ENCODE measurements at regions not wholly inside any gene's neighbourhood (a gene's known extent, or its start where the extent isn't known, plus 50 kb on each side); places are given as distances from the start of the nearest gene placed in this dataset.

DNA sequence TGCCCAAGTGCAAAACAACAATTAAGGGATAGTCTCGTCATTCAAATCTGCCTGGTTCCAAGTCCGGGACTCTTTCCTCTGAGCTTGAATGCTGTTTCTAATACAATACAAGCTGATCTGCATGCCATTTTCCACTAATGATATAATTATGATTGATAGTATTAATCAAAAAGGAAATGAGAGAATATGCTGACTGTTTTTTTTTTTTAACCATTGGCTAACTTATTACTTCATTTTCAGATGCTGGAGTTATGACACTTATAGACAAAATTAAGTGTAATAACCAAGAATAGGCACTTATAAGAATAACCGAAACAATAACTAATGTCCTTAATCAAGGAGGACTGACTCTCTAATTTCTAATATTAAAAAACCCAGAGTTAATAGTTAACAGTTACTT lies 343.6 kb downstream of the LPIN1 start:
- DNase-seq, result no peak

DNA sequence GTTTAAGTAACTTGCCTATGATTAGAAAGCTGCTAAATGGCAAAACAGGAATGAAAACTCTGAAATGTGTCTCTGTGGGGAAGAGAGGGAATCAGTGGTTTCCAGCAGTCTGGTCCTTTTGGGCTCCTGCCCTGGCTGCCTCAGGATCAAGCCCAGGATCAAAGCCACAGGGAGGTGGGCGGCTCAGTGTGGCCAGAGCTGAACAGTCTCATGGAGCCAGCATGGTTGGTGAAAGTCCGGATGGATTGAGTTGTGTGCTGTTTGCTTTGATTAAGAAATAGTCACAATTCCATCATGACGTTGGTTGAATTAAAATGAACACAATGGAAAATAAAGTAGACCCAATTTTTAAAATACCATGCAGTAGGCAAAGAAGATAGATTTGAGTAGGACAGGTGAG lies 344.2 kb downstream of the LPIN1 start:
- no peak for DNase-seq

DNA sequence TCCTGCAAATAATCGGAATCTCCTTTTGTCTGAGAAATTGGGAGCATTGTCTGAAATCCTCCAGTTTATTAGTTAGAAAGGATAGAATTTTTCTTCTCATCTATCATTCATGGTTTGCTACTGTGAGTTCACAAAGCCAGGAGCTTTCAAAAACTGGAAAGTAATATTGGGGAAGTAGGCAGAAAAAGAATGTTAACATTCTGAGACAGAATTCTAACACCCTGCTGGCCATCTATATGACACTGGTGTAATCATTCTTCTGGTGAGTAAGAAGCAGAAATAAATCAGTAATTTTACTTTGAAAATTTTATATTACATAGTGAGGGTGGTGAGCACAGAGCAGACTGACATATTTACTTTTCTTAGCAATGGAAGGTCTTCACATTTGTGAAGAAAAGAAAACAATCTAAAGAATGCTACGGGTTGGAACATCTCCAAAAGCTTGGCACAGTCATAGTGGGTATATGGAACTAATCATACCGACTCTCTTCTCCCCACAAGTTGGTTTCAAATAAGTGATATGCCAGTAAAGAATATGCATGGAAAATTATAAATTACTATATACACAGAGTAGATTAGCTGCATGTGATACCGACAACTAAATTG lies 344.9 kb downstream of the LPIN1 start:
- no peak for DNase-seq

DNA sequence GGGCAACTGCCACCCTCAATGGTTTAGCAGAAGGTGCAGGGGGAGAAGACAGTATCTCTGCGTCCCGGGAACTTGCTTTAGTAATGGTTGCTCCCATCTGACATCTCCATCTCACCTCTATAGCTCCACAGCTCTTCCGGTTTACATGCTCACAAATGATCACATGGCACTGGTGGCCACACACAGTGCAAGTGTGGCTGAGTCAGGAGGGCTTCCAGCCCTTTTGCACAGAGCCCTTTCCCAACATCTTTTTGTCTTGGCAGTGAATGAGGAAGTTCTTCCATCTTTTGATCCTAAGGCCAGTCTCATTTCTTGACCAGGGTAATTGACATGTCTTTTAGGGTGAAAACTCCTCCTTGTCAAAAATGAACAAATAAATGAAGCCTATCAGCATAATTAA lies 347.7 kb downstream of the LPIN1 start:
- DNase-seq, result no peak

GRCh38 chr2:12096051-12096787 lies 349.8 kb downstream of the LPIN1 start:
- DNase-seq, result no peak

- DNase-seq, result no peak
Measured at GRCh38 chr2:12096788-12097449, 350.5 kb downstream of the LPIN1 start.

GRCh38 chr2:12097859-12098258 lies 351.4 kb downstream of the LPIN1 start:
- no peak for DNase-seq

DNA sequence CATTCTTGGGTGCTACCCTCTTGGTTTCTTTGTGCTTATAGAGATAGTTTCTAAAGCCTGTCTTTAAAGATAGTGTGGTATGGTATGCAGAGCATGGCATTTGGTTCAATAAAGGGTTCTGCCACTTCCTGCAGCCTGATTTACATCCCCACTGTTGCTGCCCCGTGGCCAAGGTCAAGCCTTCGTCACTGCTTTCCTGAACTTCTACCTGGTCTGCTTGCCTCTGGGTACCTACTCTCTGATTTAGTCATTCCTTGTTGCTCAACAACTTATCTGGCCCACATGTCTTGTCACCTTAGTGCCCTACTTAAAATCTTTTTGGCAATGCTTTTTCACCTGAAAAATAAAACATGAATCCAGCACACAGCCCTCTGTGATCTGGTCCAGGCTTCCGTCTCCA lies 352.9 kb downstream of the LPIN1 start:
- DNase-seq, result no peak

DNA sequence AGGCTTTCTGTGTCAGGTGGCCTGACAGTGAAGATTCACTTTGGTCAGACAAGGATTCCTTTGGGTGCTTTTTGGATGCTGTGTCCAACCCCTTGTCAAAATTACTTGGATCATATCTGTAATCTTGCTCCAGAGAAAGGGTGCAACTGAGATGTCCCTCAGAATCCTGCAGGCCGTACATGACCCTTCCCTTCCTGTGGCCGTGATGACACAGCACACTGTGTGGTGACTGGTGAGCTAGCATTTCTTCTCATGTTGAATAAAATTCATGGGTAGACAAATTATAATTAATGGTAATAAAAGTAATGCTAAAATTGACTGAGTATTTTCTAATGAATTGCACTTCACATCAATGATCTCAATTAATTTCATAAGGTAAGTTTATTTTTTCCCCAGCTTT lies 356.2 kb downstream of the LPIN1 start:
- no peak for DNase-seq

DNA sequence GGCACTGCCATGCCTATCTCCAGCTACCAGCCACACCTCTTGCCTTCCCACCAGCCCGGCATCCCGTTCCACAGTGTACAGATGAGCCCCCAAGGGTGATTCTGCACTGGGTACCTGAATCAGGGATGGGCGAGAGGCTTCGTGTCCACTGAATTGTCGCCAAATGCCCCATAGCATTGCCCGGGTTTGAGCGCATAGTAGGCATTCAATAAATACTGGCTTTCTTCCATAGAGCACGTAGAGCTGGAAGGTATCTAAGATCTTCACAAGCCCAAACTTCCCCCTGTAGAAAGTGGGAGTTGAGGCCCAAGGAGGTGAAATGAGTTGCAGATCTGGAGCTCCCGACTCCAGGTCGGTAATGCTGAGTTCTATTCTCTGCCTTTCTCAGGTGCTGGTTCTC lies 358.7 kb downstream of the LPIN1 start:
- no peak for DNase-seq

DNA sequence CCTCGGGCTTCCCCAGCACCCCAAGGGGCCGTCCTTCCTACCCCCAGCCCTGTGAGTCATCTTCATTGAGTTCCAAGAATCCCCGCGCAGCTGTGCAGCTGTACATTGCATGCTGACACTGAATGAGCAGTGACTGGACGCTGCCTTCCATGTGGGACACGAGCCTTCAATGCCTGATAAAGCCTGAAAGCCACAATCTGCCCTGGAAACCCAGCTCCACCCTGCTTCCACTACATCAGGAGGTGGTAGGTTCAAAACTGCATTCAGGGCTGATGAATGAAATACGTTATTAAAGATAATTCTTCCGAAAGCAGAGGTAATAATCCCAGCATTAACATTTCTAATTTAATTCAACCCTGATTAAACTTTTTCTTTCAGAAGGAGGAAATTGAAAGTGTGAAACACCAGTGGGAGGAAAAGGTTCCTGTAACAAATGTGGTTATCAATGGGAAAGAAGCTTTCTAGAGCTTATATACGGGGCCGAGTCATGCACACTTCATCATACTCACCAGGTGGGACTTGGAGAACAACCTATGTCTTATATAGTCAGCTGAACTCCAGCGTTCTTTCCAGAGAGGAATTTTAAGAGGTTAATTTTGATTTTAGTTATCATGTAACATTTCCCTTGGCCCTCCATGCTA lies 360.1 kb downstream of the LPIN1 start:
- peak; percentile 69 for DNase-seq

DNA sequence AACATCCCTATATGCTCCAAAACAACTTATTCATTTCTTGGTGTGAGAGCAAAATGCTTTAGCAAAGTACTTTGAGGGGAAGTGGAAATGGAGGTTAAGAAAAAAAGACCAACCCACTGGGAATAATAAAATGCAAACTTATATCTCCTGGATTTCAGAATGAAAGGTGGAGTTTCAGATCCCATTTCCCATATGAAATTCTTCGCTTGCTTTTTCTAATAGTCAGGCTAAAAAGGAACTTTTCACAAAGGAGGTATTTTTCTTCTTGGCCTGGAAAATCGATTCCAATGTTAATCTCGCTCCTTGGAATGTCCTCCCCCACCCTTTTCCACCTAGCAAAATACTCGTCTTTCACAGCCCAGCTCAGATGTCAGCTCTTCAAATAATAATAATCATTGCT lies 360.9 kb downstream of the LPIN1 start:
- DNase-seq, result no peak

DNA sequence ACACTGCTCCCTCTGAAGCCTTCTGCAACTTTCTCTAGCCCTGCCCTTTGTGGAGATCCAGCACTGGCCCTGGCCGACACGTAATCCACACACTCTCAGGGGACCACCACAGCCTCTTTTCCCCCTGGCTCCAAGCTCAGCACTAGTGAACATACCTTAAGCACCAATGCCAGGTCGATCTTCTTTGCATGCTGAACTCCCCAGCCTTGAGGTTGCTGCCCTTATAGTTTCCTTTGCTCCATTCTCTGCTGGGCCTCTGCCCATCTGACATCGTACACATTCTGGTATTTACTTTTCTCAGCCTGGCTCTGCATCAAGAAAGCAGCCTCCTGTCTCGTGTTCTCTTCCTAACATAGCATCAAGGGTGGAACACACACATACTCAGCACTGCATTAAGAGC lies 361.5 kb downstream of the LPIN1 start:
- DNase-seq, result no peak

- no peak for DNase-seq
Measured at GRCh38 chr2:12109363-12110017, 363.1 kb downstream of the LPIN1 start.

- DNase-seq, result no peak
Measured at GRCh38 chr2:12110074-12110473, 363.6 kb downstream of the LPIN1 start.

DNA sequence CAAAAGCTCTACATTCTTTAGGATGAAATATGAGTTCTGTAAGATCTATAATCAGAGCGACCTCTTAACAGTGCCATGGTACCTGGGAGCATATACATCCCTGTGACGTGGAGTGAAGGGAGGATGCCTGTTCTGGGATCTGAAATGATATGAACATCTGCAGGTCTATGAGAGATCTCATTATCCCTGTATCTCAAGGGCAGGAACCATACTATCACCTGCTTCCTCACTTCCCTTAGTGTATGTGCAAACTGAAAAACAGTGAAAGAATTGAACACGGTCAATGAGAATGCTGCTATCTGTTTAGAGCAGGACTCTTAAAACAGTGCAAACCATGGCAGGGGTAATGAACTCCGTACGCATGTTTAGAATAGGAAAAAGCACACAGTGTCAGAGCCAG lies 364.0 kb downstream of the LPIN1 start:
- DNase-seq, result no peak

- no peak for DNase-seq
Measured at GRCh38 chr2:12113412-12113811, 367.0 kb downstream of the LPIN1 start.

DNA sequence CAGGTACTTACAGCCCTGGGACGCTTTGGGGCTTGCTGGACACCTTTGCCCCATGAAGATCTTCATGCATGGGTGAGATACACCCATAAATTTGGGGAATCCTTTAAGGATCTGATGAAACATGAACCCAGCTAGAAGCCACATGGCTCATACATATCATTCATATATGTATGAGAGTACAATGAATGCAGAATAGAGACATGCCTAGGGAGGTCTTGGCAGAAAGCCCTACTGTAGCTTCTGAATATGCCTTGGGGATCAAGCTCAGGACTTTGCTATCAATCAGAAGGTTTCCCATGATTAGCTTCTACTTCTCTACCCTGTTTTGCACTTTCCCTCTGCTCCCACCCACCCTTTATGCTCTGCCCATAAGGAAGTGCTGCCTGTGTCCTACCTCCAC lies 368.4 kb downstream of the LPIN1 start:
- no peak for DNase-seq

DNA sequence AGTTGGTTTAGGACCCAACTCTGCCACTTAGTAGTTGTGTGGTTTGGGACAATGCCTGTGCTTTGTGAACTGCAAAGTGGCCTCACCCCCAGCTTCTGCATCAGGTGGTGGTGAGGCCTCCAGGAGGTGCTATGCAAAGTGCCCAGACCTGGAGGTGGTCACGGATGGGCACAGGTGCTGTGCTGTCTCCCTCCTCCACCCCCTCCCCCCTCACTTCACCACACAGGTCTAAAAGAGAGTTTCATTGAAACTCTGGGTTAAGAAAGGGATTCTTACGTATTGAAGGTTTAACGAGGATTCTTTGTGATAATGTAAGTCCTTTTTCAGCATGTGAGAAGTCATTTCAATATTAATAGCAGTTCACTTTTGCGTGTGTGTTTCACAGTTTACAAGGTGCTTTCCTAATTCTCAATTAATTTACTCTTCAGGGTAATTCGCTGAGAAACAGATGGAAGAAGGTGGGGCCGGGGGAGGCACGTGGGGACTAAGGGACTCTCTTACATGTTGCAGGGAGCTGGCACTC lies 369.9 kb downstream of the LPIN1 start:
- no peak for DNase-seq

- DNase-seq, result no peak
Measured at GRCh38 chr2:12119841-12120240, 373.4 kb downstream of the LPIN1 start.

- DNase-seq, result no peak
Measured at GRCh38 chr2:12120281-12121150, 374.1 kb downstream of the LPIN1 start.

- no peak for DNase-seq
Measured at GRCh38 chr2:12124790-12125189, 378.4 kb downstream of the LPIN1 start.

All from activated CD4-positive, alpha-beta T cell treated with anti-CD3 and anti-CD28 coated beads for 48 hours (primary cell).